ENCODE measurements at regions not wholly inside any gene's neighbourhood (a gene's known extent, or its start where the extent isn't known, plus 50 kb on each side); places are given as distances from the start of the nearest gene placed in this dataset.

- no peak for DNase-seq (ENCODE audit: low read depth in 2 of 2)
Measured at GRCh38 chr9:129359916-129360536, 182.0 kb upstream of the IER5L start.

GRCh38 chr9:129359162-129359811 is 181.2 kb upstream of the IER5L start:
- DNase-seq (ENCODE audit: low read depth in 2 of 2): no peak

- DNase-seq (ENCODE audit: low read depth in 2 of 2): no peak
Measured at GRCh38 chr9:129358621-129359154, 180.6 kb upstream of the IER5L start.

GRCh38 chr9:129357773-129358245 is 179.7 kb upstream of the IER5L start:
- DNase-seq (ENCODE audit: low read depth in 2 of 2): no peak

- no peak for DNase-seq (ENCODE audit: low read depth in 2 of 2)
Measured at GRCh38 chr9:129356871-129357772, 179.1 kb upstream of the IER5L start.

- no peak for DNase-seq (ENCODE audit: low read depth in 2 of 2)
Measured at GRCh38 chr9:129355631-129356030, 177.6 kb upstream of the IER5L start.

- no peak for DNase-seq (ENCODE audit: low read depth in 2 of 2)
Measured at GRCh38 chr9:129354498-129354897, 176.4 kb upstream of the IER5L start.

GRCh38 chr9:129353697-129354336 is 175.8 kb upstream of the IER5L start:
- DNase-seq (ENCODE audit: low read depth in 2 of 2): no peak

- no peak for DNase-seq (ENCODE audit: low read depth in 2 of 2)
Measured at GRCh38 chr9:129352146-129352865, 174.2 kb upstream of the IER5L start.

GRCh38 chr9:129351642-129352145 is 173.6 kb upstream of the IER5L start:
- DNase-seq (ENCODE audit: low read depth in 2 of 2): no peak

- no peak for DNase-seq (ENCODE audit: low read depth in 2 of 2)
Measured at GRCh38 chr9:129351058-129351641, 173.1 kb upstream of the IER5L start.

GRCh38 chr9:129350143-129350935 is 172.3 kb upstream of the IER5L start:
- DNase-seq (ENCODE audit: low read depth in 2 of 2): no peak

- no peak for DNase-seq (ENCODE audit: low read depth in 2 of 2)
Measured at GRCh38 chr9:129349665-129349947, 171.5 kb upstream of the IER5L start.

- DNase-seq (ENCODE audit: low read depth in 2 of 2): no peak
Measured at GRCh38 chr9:129348890-129349664, 171.0 kb upstream of the IER5L start.

GRCh38 chr9:129347316-129348120 is 169.5 kb upstream of the IER5L start:
- no peak for DNase-seq (ENCODE audit: low read depth in 2 of 2)

GRCh38 chr9:129346046-129346445 is 168.0 kb upstream of the IER5L start:
- DNase-seq (ENCODE audit: low read depth in 2 of 2): no peak

GRCh38 chr9:129344641-129345495 is 166.8 kb upstream of the IER5L start:
- DNase-seq (ENCODE audit: low read depth in 2 of 2): no peak
